ENCODE measurements at regions not wholly inside any gene's neighbourhood (a gene's known extent, or its start where the extent isn't known, plus 50 kb on each side); places are given as distances from the start of the nearest gene placed in this dataset.

GRCh38 chr3:177683586-177683985 is 486.3 kb upstream of the TBL1XR1 start:
- no peak for DNase-seq

GRCh38 chr3:177686671-177687070 is 489.4 kb upstream of the TBL1XR1 start:
- H3K4me3 ChIP-seq, result no peak overlapping the region
- H3K4me1 ChIP-seq, result peaks cover 11% of the 10 kb centered on the region
- H3K27ac ChIP-seq (replicated peaks), result no peak overlapping the region
- DNase-seq, result no peak
- H3K9me3 ChIP-seq (replicated peaks), result no peaks in the 10 kb centered on the region
- H3K27me3 ChIP-seq (ENCODE audit: low read depth), result no peaks in the 10 kb centered on the region
- H3K36me3 ChIP-seq, result no peaks in the 10 kb centered on the region
- TF ChIP-seq CTCF (IDR thresholded peaks at IDR 0.05; ENCODE audit: borderline replicate concordance), result no peak
- intact Hi-C loops (cut with micrococcal nuclease), result no loop called here

More at GRCh38 chr3:177683586-177683985, 486.3 kb upstream of the TBL1XR1 start:
- H3K36me3 ChIP-seq, result no peaks in the 10 kb centered on the region
- no peaks in the 10 kb centered on the region for H3K27me3 ChIP-seq (ENCODE audit: low read depth)
- H3K27ac ChIP-seq (replicated peaks), result no peak overlapping the region
- H3K4me3 ChIP-seq, result no peak overlapping the region
- intact Hi-C loops (cut with micrococcal nuclease), result no loop called here
- no peaks in the 10 kb centered on the region for H3K9me3 ChIP-seq (replicated peaks)
- peaks cover 26% of the 10 kb centered on the region for H3K4me1 ChIP-seq
- TF ChIP-seq CTCF (IDR thresholded peaks at IDR 0.05; ENCODE audit: borderline replicate concordance), result no peak

GRCh38 chr3:177687291-177687690 is 490.0 kb upstream of the TBL1XR1 start:
- Histone ChIP-seq H3K4me1 (peaks cover 4% of the 10 kb centered on the region), H3K36me3 (no peaks in the 10 kb centered on the region), H3K4me3 (no peak overlapping the region), H3K9me3 (replicated peaks) (no peaks in the 10 kb centered on the region), H3K27me3 (ENCODE audit: low read depth) (no peaks in the 10 kb centered on the region), H3K27ac (replicated peaks) (no peak overlapping the region)
- no peak for DNase-seq
- intact Hi-C loops (cut with micrococcal nuclease), result no loop called here
- TF ChIP-seq CTCF (IDR thresholded peaks at IDR 0.05; ENCODE audit: borderline replicate concordance), result no peak

GRCh38 chr3:177688152-177688551 is 490.9 kb upstream of the TBL1XR1 start:
- H3K9me3 ChIP-seq (replicated peaks), result no peaks in the 10 kb centered on the region
- no peak overlapping the region for H3K4me3 ChIP-seq
- DNase-seq, result no peak
- H3K27me3 ChIP-seq (ENCODE audit: low read depth), result no peaks in the 10 kb centered on the region
- H3K36me3 ChIP-seq, result no peaks in the 10 kb centered on the region
- no peak overlapping the region for H3K27ac ChIP-seq (replicated peaks)
- no peaks in the 10 kb centered on the region for H3K4me1 ChIP-seq
- TF ChIP-seq CTCF (IDR thresholded peaks at IDR 0.05; ENCODE audit: borderline replicate concordance), result no peak
- intact Hi-C loops (cut with micrococcal nuclease), result no loop called here

GRCh38 chr3:177689077-177689476 is 491.8 kb upstream of the TBL1XR1 start:
- TF ChIP-seq CTCF (IDR thresholded peaks at IDR 0.05; ENCODE audit: borderline replicate concordance), result no peak
- no peak for DNase-seq
- H3K27ac ChIP-seq (replicated peaks), result no peak overlapping the region
- no peak overlapping the region for H3K4me3 ChIP-seq
- H3K27me3 ChIP-seq (ENCODE audit: low read depth), result no peaks in the 10 kb centered on the region
- intact Hi-C loops (cut with micrococcal nuclease), result no loop called here
- H3K36me3 ChIP-seq, result no peaks in the 10 kb centered on the region
- peaks cover 5% of the 10 kb centered on the region for H3K4me1 ChIP-seq
- no peaks in the 10 kb centered on the region for H3K9me3 ChIP-seq (replicated peaks)

- Histone ChIP-seq H3K36me3 (no peaks in the 10 kb centered on the region), H3K27ac (replicated peaks) (no peak overlapping the region), H3K4me1 (peaks cover 11% of the 10 kb centered on the region), H3K9me3 (replicated peaks) (no peaks in the 10 kb centered on the region), H3K4me3 (no peak overlapping the region), H3K27me3 (ENCODE audit: low read depth) (no peaks in the 10 kb centered on the region)
- intact Hi-C loops (cut with micrococcal nuclease), result no loop called here
- TF ChIP-seq CTCF (IDR thresholded peaks at IDR 0.05; ENCODE audit: borderline replicate concordance), result no peak
- DNase-seq, result no peak
These were observed 492.6 kb upstream of the TBL1XR1 start for GRCh38 chr3:177689869-177690268.

All from left ventricle myocardium inferior (tissue), 1 donor.